ENCODE measurements at regions not wholly inside any gene's neighbourhood (a gene's known extent, or its start where the extent isn't known, plus 50 kb on each side); places are given as distances from the start of the nearest gene placed in this dataset.

DNA sequence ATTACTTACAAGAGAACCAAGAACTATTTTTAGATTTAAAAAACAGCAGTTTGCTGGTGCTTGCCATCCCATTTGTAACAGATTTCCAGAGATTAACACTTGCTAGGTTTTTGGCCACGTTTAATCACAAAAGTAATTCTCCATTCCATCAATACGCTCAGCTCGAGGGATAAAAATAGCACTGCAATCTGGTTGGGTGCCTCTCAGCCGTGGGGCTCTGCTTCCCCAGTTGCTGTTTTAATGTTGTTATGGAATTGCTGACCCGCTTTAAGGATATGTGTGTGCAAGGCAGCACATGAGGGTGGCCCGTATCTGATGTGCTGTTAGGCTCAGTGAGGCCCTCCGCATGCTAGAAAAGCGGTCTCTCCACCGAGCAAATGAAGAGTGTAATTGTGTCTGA is 222.2 kb upstream of the TMEM260 start:
- TF ChIP-seq EZH2 (IDR thresholded peaks at IDR 0.05; ENCODE audit: insufficient read depth, poor library complexity, severe bottlenecking), result no peak
- TF ChIP-seq EZH2phosphoT487 (IDR thresholded peaks at IDR 0.05; ENCODE audit: insufficient read depth, low read depth), result no peak

All from GM23248 (cell line).